Smooth muscle cell (in vitro differentiated cells): ENCODE measurements at regions not wholly inside any gene's neighbourhood (a gene's known extent, or its start where the extent isn't known, plus 50 kb on each side); places are given as distances from the start of the nearest gene placed in this dataset.

Experiments
- DNase-seq: peaks from one replicate; lab custom pipeline; 2025; ENCODE audit not compliant: unreplicated experiment; lab: John Stamatoyannopoulos, UW
- H2AFZ ChIP-seq: fragments of 200-600 bp; sonication (generic); 2 replicates; pipeline ENCODE4 v1.6.0; 2016; ENCODE audit warnings: antibody characterized with exemption, low read depth, mild to moderate bottlenecking
- H3F3A ChIP-seq: fragments of 200-600 bp; sonication (generic); 2 replicates; pipeline ENCODE4 v1.6.0; 2017; ENCODE audit warnings: antibody characterized with exemption, low read depth
- H3K27ac ChIP-seq: fragments of 200-600 bp; sonication (generic); 2 replicates; pipeline ENCODE4 v1.5.1; 2016; ENCODE audit warnings: low read depth, mild to moderate bottlenecking
- H3K27me3 ChIP-seq: fragments of 200-600 bp; sonication (generic); 2 replicates; pipeline ENCODE4 v1.6.1; 2016; ENCODE audit warnings: low read depth, mild to moderate bottlenecking
- H3K36me3 ChIP-seq: fragments of 200-600 bp; sonication (generic); 2 replicates; pipeline ENCODE4 v1.5.1; 2016; ENCODE audit warnings: low read depth
- H3K4me1 ChIP-seq: fragments of 200-600 bp; sonication (generic); 2 replicates; pipeline ENCODE4 v1.5.1; 2016; ENCODE audit warnings: low read depth
- H3K4me2 ChIP-seq: fragments of 200-600 bp; sonication (generic); 2 replicates; pipeline ENCODE4 v1.6.0; 2016; ENCODE audit warnings: mild to moderate bottlenecking
- H3K4me3 ChIP-seq: fragments of 200-600 bp; sonication (generic); 2 replicates; pipeline ENCODE4 v1.5.1; 2016; ENCODE audit warnings: mild to moderate bottlenecking
- H3K79me2 ChIP-seq: fragments of 200-600 bp; sonication (generic); 2 replicates; pipeline ENCODE4 v1.6.0; 2016; ENCODE audit warnings: low read depth, mild to moderate bottlenecking
- H3K9ac ChIP-seq: fragments of 200-600 bp; sonication (generic); 2 replicates; pipeline ENCODE4 v1.6.0; 2016; ENCODE audit warnings: low read depth
- H3K9me3 ChIP-seq: fragments of 200-600 bp; sonication (generic); replicated peaks from 2 replicates; pipeline ENCODE4 v1.5.1; 2016; ENCODE audit warnings: low read depth
- H4K20me1 ChIP-seq: fragments of 200-600 bp; sonication (generic); 2 replicates; pipeline ENCODE4 v1.6.0; 2016; ENCODE audit warnings: low read depth
- WGBS: methylation state at CpG from one replicate; pipeline ENCODE4 v1.1.7; 2016; ENCODE audit warnings: low lambda C conversion rate; 5-methylcytosine and 5-hydroxymethylcytosine counted together
- TF ChIP-seq, protein P1 (sequence below): fragments of 200-600 bp; sonication (generic); IDR thresholded peaks from 2 replicates; pipeline ENCODE4 v1.5.1; 2017; ENCODE audit warnings: borderline replicate concordance, mild to moderate bottlenecking, antibody characterized with exemption; ENCODE audit not compliant: insufficient read depth, poor library complexity, severe bottlenecking

DNA sequence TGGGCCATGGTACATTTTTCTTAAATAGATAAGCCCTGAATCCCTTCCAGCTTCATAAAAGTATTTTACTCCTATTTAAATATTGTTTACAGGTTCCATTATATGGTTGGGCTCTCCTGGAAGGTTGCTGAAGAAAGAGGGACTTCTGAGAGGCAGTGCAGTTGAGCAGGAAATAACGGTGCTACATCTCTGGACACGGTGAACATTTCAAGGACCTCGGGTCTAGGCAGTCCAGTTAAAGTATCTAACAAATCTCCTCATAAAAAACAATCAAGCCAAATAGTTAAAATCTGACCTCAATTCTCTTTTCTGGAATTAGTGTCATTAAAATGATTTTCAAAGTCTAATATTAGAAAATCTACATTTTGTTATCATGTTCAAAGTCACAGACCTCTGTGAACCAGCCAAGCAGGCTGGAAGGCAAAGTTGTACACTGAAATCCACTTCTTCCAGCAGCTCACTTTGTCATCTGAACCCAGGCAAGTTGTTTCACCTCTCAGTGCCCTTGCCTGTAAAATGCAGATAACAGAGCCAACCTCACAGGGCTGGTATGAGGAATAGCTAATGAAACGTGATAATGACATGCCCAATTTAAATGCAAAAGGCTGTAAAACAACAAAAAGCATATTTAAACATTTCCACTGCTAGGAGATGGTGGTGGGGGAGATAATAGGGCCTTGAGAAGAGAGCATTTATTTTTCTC lies 267.0 kb upstream of the KLF3 start:
- DNase-seq = no peak
- Histone ChIP-seq H3K4me2 (no peak overlapping the region), H3K4me1 (no peaks in the 10 kb centered on the region), H3K79me2 (no peaks in the 10 kb centered on the region), H3K36me3 (no peaks in the 10 kb centered on the region), H3K9me3 (no peaks in the 10 kb centered on the region), H3K27ac (no peak overlapping the region), H3F3A (no peaks in the 10 kb centered on the region), H3K4me3 (no peak overlapping the region), H2AFZ (no peak overlapping the region), H4K20me1 (no peaks in the 10 kb centered on the region), H3K9ac (no peak overlapping the region), H3K27me3 (no peaks in the 10 kb centered on the region)
- TF ChIP-seq, protein P1, sequence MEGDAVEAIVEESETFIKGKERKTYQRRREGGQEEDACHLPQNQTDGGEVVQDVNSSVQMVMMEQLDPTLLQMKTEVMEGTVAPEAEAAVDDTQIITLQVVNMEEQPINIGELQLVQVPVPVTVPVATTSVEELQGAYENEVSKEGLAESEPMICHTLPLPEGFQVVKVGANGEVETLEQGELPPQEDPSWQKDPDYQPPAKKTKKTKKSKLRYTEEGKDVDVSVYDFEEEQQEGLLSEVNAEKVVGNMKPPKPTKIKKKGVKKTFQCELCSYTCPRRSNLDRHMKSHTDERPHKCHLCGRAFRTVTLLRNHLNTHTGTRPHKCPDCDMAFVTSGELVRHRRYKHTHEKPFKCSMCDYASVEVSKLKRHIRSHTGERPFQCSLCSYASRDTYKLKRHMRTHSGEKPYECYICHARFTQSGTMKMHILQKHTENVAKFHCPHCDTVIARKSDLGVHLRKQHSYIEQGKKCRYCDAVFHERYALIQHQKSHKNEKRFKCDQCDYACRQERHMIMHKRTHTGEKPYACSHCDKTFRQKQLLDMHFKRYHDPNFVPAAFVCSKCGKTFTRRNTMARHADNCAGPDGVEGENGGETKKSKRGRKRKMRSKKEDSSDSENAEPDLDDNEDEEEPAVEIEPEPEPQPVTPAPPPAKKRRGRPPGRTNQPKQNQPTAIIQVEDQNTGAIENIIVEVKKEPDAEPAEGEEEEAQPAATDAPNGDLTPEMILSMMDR = no peak
- WGBS = 61% methylated on average over 4 of the region's 4 CpGs

DNA sequence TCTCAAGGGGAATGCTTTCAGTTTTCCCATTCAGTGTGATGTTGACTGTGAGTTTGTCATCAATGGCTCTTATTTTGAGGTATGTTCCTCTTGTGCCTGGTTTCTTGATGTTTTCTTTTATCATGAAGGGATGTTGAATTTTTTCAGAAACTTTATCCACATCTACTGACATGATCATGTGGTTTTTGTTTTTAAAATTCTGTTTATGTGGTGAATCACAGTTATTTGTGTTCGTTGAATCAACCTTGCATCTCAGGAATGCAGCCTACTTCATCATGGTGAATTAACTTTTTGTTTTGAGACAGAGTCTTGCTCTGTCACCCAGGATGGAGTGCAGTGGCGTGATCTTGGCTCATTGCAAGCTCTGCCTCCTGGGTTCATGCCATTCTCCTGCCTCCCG lies 263.1 kb upstream of the KLF3 start:
- Histone ChIP-seq H3K4me3 (no peak overlapping the region), H3K79me2 (no peaks in the 10 kb centered on the region), H3K4me2 (no peak overlapping the region), H3K27me3 (no peaks in the 10 kb centered on the region), H3F3A (no peaks in the 10 kb centered on the region), H3K9ac (no peak overlapping the region), H3K27ac (no peak overlapping the region), H3K4me1 (no peaks in the 10 kb centered on the region), H4K20me1 (no peaks in the 10 kb centered on the region), H3K9me3 (no peaks in the 10 kb centered on the region), H3K36me3 (no peaks in the 10 kb centered on the region), H2AFZ (no peak overlapping the region)
- TF ChIP-seq, protein P1 = no peak
- WGBS = 87% methylated on average over 3 of the region's 3 CpGs
- DNase-seq = no peak

DNA sequence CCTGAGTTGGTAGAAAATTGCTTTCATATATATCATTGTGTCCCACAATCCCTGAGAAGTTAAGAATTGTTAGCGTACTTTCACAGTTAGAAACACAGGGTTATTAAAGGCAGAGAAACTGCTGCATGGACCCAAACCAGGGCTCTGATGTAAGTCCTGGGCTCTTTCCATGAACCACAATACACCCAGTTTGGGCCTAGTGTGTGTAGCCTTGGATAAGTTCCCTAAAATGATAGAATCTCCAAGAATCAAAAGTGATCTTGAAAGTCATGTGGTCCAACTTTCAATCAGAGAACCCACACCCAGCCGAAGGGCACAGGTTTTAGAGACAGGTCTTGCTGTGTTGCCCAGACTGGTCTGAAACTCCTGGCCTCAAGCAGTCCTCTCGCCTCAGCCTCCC lies 257.8 kb upstream of the KLF3 start:
- no peaks in the 10 kb centered on the region for H3K4me1 ChIP-seq
- H3K27me3 ChIP-seq = no peaks in the 10 kb centered on the region
- WGBS = 97% methylated on average over 3 of the region's 3 CpGs
- no peak for DNase-seq
- no peaks in the 10 kb centered on the region for H3K79me2 ChIP-seq
- H4K20me1 ChIP-seq = no peaks in the 10 kb centered on the region
- H3K4me3 ChIP-seq = no peak overlapping the region
- no peaks in the 10 kb centered on the region for H3F3A ChIP-seq
- H3K36me3 ChIP-seq = no peaks in the 10 kb centered on the region
- TF ChIP-seq, protein P1 = no peak
- no peaks in the 10 kb centered on the region for H3K9me3 ChIP-seq
- no peak overlapping the region for H2AFZ ChIP-seq
- no peak overlapping the region for H3K27ac ChIP-seq
- H3K4me2 ChIP-seq = no peak overlapping the region
- no peak overlapping the region for H3K9ac ChIP-seq

DNA sequence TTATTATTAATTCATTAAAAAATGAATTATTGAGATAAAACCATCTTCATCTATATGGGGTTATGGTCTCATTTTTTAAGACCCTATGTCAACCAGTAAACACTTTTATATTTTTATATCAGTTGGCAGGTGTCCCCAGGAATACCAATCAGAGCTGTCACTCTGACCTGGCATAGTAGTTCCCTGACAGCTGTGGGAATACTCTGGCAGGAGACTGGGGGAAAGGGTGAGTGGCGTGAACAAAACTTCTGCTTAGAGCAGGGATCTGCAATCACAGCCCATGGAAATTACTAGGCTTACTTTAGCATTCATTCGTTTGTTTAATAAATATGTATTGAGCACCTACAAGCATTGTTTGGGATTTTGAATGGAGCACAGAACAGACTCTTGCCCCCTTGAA lies 254.1 kb upstream of the KLF3 start:
- TF ChIP-seq, protein P1 = no peak
- H3F3A ChIP-seq = no peaks in the 10 kb centered on the region
- H3K4me1 ChIP-seq = no peaks in the 10 kb centered on the region
- H3K4me3 ChIP-seq = no peak overlapping the region
- no peaks in the 10 kb centered on the region for H3K79me2 ChIP-seq
- H2AFZ ChIP-seq = no peak overlapping the region
- H3K36me3 ChIP-seq = no peaks in the 10 kb centered on the region
- DNase-seq = no peak
- 90% methylated on average over 2 of the region's 2 CpGs for WGBS
- no peak overlapping the region for H3K27ac ChIP-seq
- no peaks in the 10 kb centered on the region for H3K9me3 ChIP-seq
- H3K27me3 ChIP-seq = no peaks in the 10 kb centered on the region
- H3K4me2 ChIP-seq = no peak overlapping the region
- H3K9ac ChIP-seq = no peak overlapping the region
- no peaks in the 10 kb centered on the region for H4K20me1 ChIP-seq
